Skin of body (tissue), 1 donor: ENCODE measurements at regions not wholly inside any gene's neighbourhood (a gene's known extent, or its start where the extent isn't known, plus 50 kb on each side); places are given as distances from the start of the nearest gene placed in this dataset.

Experiments used
- DNase-seq: peaks from one replicate; lab custom pipeline; 2025; lab: John Stamatoyannopoulos, UW

- DNase-seq, result peak; percentile 6
Measured at GRCh38 chr1:221100611-221101010, 221.4 kb downstream of the HLX start.

- DNase-seq, result peak; percentile 6
Measured at GRCh38 chr1:221101807-221102605, 222.8 kb downstream of the HLX start.

DNA sequence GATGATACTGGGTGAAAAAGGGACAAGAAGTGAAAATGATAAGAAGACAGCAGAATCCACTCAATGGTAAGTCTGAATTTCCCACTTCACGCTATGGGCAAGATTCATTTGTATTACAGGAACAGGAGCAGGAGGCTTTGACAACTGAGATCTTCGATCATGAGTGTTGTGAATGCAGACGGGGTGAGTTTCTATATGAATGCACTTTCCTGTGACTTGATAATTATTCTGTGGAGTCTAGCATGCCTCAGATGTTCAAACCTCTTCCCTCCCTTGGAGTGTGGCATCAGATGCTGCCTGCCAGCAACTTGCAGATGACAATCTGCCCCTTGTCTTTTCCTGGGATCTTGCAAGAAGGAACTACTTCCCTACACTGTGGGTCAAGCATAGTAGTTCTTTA is 225.4 kb downstream of the HLX start:
- no peak for DNase-seq

DNA sequence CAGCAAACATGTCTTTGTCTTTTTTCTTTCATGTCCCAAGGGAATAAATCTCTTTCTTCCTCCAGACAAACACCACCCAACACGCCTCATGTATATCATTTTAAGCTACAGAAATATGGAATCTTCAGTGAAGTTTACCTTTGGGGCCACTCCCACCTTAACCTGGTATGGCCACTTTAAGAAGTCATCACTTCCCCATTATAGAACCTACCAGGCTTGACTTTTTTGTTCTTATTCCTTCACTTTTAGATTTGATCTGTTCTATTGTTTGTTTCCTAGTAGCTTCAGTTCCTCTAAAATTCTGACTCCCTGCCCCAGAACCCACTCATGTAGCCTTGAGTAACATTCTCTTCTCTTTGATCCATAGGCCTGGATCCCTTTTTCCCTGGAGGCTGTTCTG is 226.3 kb downstream of the HLX start:
- DNase-seq, result no peak

- no peak for DNase-seq
Measured at GRCh38 chr1:221106616-221107015, 227.4 kb downstream of the HLX start.

GRCh38 chr1:221109930-221110329 is 230.7 kb downstream of the HLX start:
- no peak for DNase-seq

DNA sequence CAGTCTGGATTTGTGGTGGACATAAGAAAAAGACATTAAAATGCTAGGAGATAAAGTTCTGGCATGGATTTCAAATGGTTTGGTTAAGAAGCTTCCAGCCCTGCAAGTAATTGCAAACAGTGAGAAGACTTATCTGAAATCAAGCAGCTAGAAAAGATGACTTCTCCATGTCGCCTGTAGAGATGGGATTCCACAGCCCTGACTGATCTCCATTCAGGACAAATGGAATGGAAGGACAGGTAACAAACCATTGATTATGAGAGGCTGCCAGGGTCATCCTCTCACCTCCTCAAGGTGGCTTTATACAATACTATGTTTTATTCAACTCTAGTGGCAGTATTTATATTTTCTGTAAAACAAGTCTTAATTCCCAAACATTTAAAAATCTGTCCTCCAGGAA is 237.9 kb downstream of the HLX start:
- DNase-seq, result no peak

- no peak for DNase-seq
Measured at GRCh38 chr1:221117548-221117951, 238.3 kb downstream of the HLX start.

DNA sequence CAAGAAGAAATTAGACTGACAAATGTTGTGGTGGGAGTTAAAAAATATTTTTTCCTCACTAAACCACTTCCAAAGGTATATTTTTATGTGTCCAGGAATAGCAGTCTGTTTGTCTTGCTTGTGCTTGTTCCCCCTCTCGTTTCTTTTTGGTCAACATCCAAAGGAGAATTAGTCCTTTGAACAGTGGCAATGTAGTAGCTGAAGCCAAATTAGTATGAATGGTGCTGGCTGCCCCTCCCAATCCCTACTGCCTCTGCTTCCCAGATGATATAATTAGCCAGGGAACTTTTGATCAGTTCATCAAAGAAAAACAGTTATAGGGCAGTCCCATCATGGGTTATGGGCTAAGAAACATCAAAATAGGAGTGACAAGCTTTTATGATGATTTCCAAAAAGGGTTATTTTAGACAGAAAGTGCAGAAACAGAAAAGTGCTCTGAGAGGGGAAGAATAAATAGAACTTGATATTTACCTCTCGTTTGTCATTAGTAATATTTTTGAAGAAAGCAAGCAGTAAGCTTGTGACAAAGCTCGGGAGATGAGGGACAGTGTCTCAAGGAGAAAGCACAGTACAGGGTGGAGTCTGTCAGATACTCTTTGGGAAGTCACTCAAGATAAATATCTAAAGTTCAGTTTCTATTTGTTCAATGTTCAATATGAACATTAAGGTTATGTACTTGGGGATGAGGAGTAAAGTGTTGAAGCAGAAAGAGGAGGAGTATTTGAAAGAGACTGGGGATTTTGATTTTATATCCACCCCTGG is 239.1 kb downstream of the HLX start:
- DNase-seq, result no peak

- no peak for DNase-seq
Measured at GRCh38 chr1:221118938-221119320, 239.7 kb downstream of the HLX start.

GRCh38 chr1:221122501-221122900 is 243.3 kb downstream of the HLX start:
- no peak for DNase-seq

- no peak for DNase-seq
Measured at GRCh38 chr1:221125976-221126375, 246.7 kb downstream of the HLX start.

GRCh38 chr1:221137666-221138065 is 258.4 kb downstream of the HLX start:
- no peak for DNase-seq

DNA sequence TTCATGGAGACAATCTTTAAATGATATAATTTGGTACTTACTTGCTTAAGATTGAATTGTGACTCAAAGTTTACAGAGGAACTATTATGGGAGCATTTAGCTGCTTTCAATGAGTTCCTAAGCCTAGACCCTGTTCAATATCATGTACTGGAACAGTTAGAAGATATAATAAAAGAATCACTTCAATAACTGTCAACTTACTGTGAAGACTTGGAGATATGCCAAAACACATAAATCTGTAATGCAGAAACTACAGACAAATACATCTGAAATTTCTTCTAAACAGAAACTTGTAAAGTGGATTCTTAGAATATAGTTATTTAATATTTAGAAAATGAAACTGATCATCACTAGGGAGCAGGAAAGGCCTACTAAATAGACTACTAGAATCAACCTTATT is 259.3 kb downstream of the HLX start:
- no peak for DNase-seq

GRCh38 chr1:221139991-221140390 is 260.7 kb downstream of the HLX start:
- DNase-seq, result no peak

DNA sequence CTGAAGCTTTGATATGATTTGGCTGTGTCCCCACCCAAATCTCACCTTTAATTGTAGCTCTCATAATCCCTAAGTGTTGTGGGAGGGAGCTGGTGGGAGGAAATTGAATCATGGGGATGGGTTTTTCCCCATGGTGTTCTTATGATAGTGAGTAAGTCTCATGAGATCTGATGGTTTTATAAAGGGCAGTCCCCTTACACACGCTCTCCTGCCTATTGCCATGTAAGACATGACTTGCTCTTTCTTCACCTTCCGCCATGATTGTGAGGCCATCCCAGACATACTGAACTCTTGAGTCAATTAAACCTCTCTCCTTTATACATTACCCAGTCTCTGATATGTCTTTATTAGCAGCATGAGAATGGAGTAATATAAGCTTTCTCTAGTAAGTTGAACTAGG is 261.9 kb downstream of the HLX start:
- no peak for DNase-seq

DNA sequence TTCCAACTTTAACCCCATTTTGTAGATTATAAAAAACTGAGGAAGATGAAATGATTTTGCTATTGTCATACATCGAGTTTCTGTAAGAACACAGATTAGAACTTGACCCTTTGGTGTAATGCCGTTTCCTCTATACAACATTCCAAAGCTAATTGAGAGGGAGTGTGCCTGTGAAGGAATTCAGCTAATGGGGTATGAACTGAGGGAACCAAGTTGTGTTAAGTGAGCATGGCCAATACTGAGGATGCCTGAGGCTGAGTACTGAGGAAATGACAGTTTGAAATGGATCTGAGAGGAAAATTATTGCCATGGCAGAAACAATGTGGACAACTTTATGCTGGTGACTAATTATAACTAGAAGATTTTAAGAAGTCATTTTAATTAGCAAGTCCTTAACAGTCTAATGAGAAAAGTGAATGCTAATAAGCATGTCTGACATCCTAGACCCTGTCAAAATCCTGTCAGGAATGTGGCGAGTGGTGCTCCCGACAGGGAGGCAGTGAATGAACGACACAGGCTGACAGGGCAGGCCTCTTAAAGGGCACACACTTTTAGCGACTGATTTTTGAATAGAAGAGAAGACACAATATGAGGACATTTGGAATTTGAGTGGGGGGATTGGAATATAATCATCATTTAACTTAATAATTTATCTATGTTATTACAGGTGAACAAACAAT is 262.5 kb downstream of the HLX start:
- no peak for DNase-seq

GRCh38 chr1:221148660-221149059 is 269.4 kb downstream of the HLX start:
- no peak for DNase-seq

- DNase-seq, result no peak
Measured at GRCh38 chr1:221149111-221149510, 269.9 kb downstream of the HLX start.

DNA sequence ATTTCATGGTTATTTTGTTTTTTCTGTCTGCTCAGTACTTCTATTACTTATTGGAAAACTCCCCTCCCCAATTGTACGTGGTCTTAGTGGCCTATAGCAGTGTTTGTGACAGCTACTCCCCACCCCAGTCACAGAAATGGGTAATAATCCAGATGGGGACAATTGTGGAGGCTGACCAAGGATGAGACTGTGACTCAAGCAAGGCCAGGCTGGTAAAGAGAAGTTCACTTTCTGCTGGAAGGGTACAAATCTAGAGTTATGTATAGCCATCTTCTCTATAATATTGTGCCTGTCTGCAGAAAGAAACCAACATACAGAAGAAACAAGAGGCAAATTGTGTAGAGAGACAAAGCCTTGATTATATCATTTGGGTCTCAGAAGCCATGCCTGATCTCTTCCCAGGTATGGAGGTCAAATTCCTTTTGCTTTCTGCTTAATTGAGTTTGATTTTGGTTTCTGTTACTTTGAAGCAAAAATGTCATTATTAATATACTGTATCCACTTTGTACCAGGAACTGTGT is 270.4 kb downstream of the HLX start:
- DNase-seq, result no peak

DNA sequence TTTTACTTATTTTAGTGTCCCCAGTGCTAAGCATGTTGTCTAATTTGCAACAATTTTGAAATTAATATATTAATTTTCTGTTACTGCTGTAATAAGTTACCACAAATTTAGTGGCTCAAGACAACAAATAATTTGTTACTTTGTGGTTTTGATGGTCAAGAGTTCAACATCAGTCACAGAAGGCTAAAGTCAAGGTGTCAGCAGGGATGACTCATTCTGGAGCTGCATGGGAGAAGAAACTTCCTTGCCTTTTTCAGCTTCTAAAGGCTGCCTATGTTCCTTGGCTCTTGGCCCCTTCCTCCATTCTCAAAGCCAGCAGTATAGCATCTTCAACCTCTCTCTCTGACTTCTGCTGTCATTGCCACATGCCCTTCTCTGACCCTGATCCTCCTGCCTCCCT is 271.8 kb downstream of the HLX start:
- no peak for DNase-seq

DNA sequence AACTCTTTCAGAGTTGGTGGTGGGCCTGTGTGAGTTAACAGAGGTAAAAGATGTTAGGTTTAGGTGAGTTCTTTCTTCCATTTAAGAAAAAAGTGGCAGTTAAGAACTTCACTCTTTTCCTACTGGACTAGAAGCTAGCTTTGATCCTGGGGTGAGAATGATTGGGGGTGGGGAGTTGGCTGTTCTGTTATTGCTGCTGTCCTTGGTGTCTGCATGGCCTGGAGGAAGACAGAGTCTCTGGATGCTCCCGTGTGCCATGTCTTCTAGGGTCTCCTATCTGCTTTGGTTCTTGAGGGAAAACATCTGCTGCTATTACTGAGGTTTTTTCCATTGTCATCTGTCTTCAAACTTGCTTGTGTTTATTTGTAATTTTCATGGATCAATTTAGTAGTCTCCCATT is 275.7 kb downstream of the HLX start:
- no peak for DNase-seq
